Panc1 (cell line): ENCODE measurements at regions not wholly inside any gene's neighbourhood (a gene's known extent, or its start where the extent isn't known, plus 50 kb on each side); places are given as distances from the start of the nearest gene placed in this dataset.

Experiments used
- ATAC-seq: fragments of 200-7000 bp; cut with Tn5 transposase; 2 replicates; pipeline ENCODE4 v1.9.1; 2020; ENCODE audit warnings: mild to moderate bottlenecking, moderate library complexity
- BruUV-seq: library from RNA; stranded (reverse); fragments of 400-500 nt; replicated peaks from 2 replicates; lab custom pipeline; 2021; lab: Mats Ljungman, UMichigan
- CTCF ChIA-PET: fragments of 300-600 bp; sonication (Branson Sonifier 250); formaldehyde crosslinking; loops from one replicate; lab custom pipeline; 2022; ENCODE audit warnings: antibody characterized with exemption; lab: Charles Lee
- POLR2A ChIA-PET: fragments of 300-600 bp; sonication (Branson Sonifier 250); formaldehyde crosslinking; loops from one replicate; lab custom pipeline; 2022; ENCODE audit warnings: antibody characterized with exemption; lab: Charles Lee
- DNase-seq: peaks from one replicate; pipeline ENCODE4 v3.0.0-alpha.2; 2010; ENCODE audit warnings: low read depth, low spot score
- H3K27ac ChIP-seq: 2 replicates; pipeline ENCODE4 v1.5.1; 2011; ENCODE audit warnings: mild to moderate bottlenecking, low read length, inconsistent platforms
- H3K27me3 ChIP-seq: fragments of 200-500 bp; sonication (Bioruptor generic); 2 replicates; pipeline ENCODE4 v1.6.0; 2014; ENCODE audit warnings: low read length, inconsistent platforms; ENCODE audit not compliant: control insufficient read depth, insufficient read depth
- H3K36me3 ChIP-seq: fragments of 200-500 bp; sonication (Bioruptor generic); 2 replicates; pipeline ENCODE4 v1.5.1; 2014; ENCODE audit warnings: inconsistent platforms, mild to moderate bottlenecking, low read length, moderate library complexity; ENCODE audit not compliant: control insufficient read depth, insufficient read depth
- H3K4me1 ChIP-seq: 2 replicates; pipeline ENCODE4 v1.5.1; 2011; ENCODE audit warnings: inconsistent platforms, mild to moderate bottlenecking, low read length, moderate library complexity; ENCODE audit not compliant: control insufficient read depth, insufficient read depth
- H3K4me3 ChIP-seq, 2 experiments: 2 replicates each; pipeline ENCODE4 v1.5.1; 2011 to 2012; ENCODE audit warnings: low read depth in 2 of 2, low read length in 2 of 2, mild to moderate bottlenecking in 2 of 2, inconsistent platforms in 1 of 2, moderate library complexity in 1 of 2
- H3K9me3 ChIP-seq: fragments of 200-500 bp; sonication (Bioruptor generic); 2 replicates; pipeline ENCODE4 v1.5.1; 2014; ENCODE audit warnings: low read depth, mild to moderate bottlenecking, inconsistent platforms, low read length, moderate library complexity; ENCODE audit not compliant: control insufficient read depth, insufficient read depth
- POLR2AphosphoS5 ChIP-seq: IDR thresholded peaks from 2 replicates; pipeline ENCODE4 v1.6.1; 2012; ENCODE audit warnings: mild to moderate bottlenecking, low read depth, low read length, moderate library complexity
- REST ChIP-seq, 2 experiments: IDR thresholded peaks; 2 replicates each; pipeline ENCODE4 v1.6.1; 2011 to 2012; ENCODE audit warnings: low read depth in 2 of 2, control low read depth in 1 of 2, low read length in 1 of 2, mild to moderate bottlenecking in 1 of 2, moderate library complexity in 1 of 2; ENCODE audit not compliant: insufficient read depth in 1 of 2
- SIN3A ChIP-seq: IDR thresholded peaks from 2 replicates; pipeline ENCODE4 v1.6.1; 2012; ENCODE audit warnings: low read depth, mild to moderate bottlenecking, low read length, moderate library complexity, borderline replicate concordance; ENCODE audit not compliant: insufficient read depth
- TCF7L2 ChIP-seq: IDR thresholded peaks from 2 replicates; pipeline ENCODE4 v1.6.1; 2011; ENCODE audit warnings: mild to moderate bottlenecking, low read depth, low read length, inconsistent platforms
- in situ Hi-C: cut with HindIII; loops from 2 replicates; pipeline ENCODE4 v1.10.0; 2016; ENCODE audit warnings: low sequenced_read_pairs, low pct_unique_long_range_greater_than_20kb
- intact Hi-C: fragments of 100-400 bp; cut with micrococcal nuclease; formaldehyde crosslinking; loops from one replicate; pipeline ENCODE4 v1.10.0; 2022; ENCODE audit not compliant: unreplicated experiment
- TF ChIP-seq, protein P1 (sequence below): fragments of 450-650 bp; IDR thresholded peaks from 2 replicates; pipeline ENCODE4 v1.5.1; 2017; ENCODE audit warnings: mild to moderate bottlenecking

DNA sequence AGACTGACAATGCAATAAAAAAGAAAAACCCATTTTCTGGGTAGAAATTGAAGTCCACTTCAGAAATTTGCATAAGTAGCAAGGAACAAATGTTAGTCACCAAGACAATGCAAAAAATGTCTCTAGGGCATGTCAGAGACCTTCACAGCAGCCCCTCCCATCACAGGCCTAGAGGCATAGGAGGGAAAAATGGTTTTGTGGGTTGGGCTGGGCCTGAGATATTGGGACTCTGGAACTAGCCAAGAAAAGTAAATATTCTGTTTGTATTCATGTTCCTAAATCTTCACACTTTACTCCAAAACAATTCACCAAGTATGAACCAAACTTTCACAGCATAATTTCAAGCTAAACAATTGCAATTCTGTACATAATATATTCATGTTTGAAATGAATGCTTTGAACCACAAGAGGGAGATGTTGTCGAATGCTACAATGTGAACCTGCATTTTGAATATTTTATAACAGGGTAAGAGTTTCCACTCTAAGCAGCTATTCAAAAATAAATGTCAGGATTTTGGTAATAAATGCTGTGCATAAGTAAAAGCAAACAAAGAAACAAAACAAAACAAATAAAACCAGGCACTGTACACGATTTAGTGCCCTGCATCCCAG, 429.2 kb downstream of the OTOL1 start:
- H3K36me3 ChIP-seq: no peaks in the 10 kb centered on the region
- ATAC-seq (no peak), DNase-seq (no peak)
- CTCF ChIA-PET: no interaction called here
- no peak overlapping the region for H3K27ac ChIP-seq
- no peak overlapping the region for H3K4me3 ChIP-seq
- H3K9me3 ChIP-seq: peaks cover 4% of the 10 kb centered on the region; the same call in 1 of the 2 replicates
- intact Hi-C loops (no loop called here), in situ Hi-C loops (no loop called here)
- no peaks in the 10 kb centered on the region for H3K27me3 ChIP-seq
- no peaks in the 10 kb centered on the region for H3K4me1 ChIP-seq
- no TSS peak for BruUV-seq
- POLR2A ChIA-PET: no interaction called here
- TF ChIP-seq TCF7L2 (no peak), REST (IDR thresholded peaks at IDR 0.05; ENCODE audit: insufficient read depth in 1 of 2, low read depth in 2 of 2, low read length in 1 of 2) (no peak), POLR2AphosphoS5 (no peak), SIN3A (no peak)
- TF ChIP-seq, protein P1, sequence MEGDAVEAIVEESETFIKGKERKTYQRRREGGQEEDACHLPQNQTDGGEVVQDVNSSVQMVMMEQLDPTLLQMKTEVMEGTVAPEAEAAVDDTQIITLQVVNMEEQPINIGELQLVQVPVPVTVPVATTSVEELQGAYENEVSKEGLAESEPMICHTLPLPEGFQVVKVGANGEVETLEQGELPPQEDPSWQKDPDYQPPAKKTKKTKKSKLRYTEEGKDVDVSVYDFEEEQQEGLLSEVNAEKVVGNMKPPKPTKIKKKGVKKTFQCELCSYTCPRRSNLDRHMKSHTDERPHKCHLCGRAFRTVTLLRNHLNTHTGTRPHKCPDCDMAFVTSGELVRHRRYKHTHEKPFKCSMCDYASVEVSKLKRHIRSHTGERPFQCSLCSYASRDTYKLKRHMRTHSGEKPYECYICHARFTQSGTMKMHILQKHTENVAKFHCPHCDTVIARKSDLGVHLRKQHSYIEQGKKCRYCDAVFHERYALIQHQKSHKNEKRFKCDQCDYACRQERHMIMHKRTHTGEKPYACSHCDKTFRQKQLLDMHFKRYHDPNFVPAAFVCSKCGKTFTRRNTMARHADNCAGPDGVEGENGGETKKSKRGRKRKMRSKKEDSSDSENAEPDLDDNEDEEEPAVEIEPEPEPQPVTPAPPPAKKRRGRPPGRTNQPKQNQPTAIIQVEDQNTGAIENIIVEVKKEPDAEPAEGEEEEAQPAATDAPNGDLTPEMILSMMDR: peak; percentile 28

- no peaks in the 10 kb centered on the region for H3K4me1 ChIP-seq
- ChIA-PET POLR2A (no interaction called here), CTCF (no interaction called here)
- intact Hi-C loops: no loop called here
- ATAC-seq (no peak), DNase-seq (no peak)
- no peaks in the 10 kb centered on the region for H3K36me3 ChIP-seq
- no peak overlapping the region for H3K27ac ChIP-seq
- H3K4me3 ChIP-seq: no peak overlapping the region
- peaks cover 4% of the 10 kb centered on the region; the same call in 1 of the 2 replicates for H3K9me3 ChIP-seq
- BruUV-seq: no TSS peak
- TF ChIP-seq REST (IDR thresholded peaks at IDR 0.05; ENCODE audit: insufficient read depth in 1 of 2, low read depth in 2 of 2, low read length in 1 of 2): no peak
- TF ChIP-seq POLR2AphosphoS5: no peak
- TF ChIP-seq SIN3A: no peak
- no peak for TF ChIP-seq TCF7L2
- TF ChIP-seq, protein P1: no peak
- in situ Hi-C loops: no loop called here
- H3K27me3 ChIP-seq: no peaks in the 10 kb centered on the region
These were observed 430.5 kb downstream of the OTOL1 start for GRCh38 chr3:161927131-161927530.
